ENCODE measurements at regions not wholly inside any gene's neighbourhood (a gene's known extent, or its start where the extent isn't known, plus 50 kb on each side); places are given as distances from the start of the nearest gene placed in this dataset.

- TF ChIP-seq CTCF (IDR thresholded peaks at IDR 0.05 in 8 of 11, conservative IDR thresholded peaks at IDR 0.05 in 3 of 11) (no peak), POLR2A (IDR thresholded peaks at IDR 0.05) (no peak), POLR2AphosphoS5 (IDR thresholded peaks at IDR 0.05) (no peak)
Measured at GRCh38 chr3:102136183-102136582, 286.9 kb downstream of the NFKBIZ start.

Measured in spleen (tissue), 7 donors.